ENCODE measurements at regions not wholly inside any gene's neighbourhood (a gene's known extent, or its start where the extent isn't known, plus 50 kb on each side); places are given as distances from the start of the nearest gene placed in this dataset.

DNA sequence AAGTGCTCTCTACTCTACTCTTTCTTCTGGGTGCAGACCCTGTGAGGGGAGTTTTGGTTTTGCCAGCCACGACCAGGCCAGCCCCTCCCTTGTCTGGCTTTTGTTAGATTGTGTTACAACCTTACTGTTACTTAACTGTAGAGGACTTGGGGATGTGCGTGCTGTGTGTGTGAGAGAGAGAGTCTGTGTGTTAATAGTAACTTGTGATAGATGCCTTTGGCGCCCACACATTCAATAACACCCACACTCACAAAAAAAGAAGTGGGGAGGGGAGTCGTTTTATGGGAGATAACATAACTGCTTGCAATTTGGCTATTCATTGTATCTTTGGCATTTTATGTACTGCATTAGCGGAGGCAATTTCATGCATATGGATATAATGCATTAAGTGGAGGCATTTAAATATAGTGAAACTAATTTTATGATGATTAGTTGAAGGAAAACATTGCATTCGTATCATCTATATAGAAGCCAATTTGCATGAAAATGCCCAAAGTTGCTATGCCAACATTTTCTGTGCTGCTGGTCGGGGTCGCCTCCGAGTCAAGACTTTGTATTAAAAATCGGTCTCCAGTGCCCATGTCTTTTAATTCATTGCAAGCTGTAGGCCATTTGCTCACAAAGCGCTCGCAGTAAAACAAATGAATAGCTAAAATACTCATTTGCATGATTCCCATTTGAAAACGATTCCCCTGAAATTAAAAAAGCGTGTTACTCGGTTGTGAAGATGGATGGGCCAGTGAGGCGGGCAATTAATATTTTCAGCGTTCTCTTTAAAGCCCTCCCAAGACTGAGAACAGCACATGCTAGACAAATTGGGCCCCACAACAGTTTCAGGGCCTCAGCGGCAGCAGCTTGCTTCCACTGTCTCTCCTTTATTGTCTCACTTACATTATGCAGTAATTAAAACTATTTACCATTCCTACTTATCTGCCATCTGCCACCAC is 158.5 kb upstream of the SMAD3 start:
- no peak for DNase-seq

DNA sequence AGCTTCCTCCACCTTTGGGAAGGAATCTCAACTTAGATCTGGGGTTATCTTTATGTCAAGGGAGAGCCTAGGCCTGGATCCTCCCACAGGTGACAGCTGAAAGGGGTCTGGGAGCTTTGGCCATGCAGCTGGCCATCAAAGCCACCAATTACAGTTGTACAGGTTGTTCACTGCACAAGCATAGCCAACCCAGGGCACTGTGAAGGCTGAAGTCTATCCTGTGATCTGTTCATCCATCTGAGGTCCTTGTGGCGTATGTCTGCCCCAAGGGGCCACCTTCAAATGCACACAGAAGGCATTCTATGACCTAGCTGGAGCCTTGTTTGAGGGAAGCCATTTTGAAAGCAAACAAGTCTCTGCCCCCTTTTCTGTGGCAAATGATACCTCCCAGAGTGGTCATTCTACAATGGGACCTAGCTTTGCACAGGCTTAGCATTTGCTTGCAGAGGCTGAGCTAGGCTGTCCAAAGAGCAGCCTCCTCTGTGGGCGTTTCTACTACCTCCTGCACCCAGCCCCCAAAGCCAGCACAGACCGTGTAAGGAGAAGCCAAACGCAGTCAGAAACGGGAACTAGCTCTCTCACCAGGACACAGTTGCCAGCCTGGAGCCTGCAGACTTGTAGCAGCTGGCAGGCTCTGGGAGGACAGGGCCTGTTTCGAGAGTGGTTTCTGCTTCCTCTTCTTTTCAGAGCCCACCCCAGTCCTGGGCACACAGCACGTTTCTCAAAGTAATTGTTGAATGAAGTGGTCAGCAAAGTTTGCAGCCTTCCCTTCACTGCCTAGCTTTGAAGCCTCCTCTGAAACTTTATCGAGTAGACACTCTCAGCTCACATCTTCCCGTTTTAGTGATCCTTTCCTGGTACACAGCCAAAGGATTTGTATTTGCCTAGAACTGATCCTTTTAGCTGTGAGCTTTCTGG is 157.3 kb upstream of the SMAD3 start:
- peak; percentile 91 for DNase-seq

DNA sequence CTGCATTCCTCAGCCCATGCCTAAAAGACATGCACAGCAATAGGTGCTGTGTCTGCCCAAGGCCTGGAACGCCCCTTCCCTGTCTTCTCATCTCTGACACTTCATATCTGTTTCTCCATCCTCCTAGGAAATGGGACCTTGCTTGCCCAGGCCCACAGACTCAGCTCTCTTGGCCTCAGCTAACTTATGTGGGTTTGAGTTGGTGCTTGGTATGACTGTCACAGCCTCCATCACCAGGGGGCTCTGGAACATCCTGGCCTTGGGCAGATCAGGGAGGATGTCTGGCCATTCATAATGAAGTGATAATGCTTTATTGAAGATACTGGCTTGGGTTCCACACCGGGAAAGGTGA is 156.7 kb upstream of the SMAD3 start:
- DNase-seq, result no peak

DNA sequence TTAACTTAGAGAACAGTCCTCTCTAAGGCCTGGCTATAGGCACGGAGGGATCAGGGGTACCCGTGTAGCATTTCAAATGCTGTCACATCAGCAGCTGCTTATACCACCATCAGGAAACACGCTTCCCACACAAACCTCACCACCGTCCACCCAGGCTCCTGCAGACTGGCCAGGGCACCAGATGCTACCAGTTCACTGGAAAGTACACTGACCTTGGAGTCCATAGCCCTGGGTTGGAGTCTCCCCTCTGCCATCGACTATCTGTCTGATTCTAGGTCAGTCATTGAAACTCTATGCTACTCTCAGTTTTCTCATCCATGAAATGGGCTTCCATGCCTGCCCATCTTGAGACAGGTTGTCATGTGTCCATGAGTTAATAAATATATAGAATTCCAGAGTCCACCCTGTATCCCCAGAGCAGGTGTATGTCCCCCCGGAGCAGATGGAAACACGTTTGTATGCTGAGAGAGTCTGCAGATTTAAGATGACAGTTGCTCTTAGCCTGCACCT is 156.0 kb upstream of the SMAD3 start:
- no peak for DNase-seq

DNA sequence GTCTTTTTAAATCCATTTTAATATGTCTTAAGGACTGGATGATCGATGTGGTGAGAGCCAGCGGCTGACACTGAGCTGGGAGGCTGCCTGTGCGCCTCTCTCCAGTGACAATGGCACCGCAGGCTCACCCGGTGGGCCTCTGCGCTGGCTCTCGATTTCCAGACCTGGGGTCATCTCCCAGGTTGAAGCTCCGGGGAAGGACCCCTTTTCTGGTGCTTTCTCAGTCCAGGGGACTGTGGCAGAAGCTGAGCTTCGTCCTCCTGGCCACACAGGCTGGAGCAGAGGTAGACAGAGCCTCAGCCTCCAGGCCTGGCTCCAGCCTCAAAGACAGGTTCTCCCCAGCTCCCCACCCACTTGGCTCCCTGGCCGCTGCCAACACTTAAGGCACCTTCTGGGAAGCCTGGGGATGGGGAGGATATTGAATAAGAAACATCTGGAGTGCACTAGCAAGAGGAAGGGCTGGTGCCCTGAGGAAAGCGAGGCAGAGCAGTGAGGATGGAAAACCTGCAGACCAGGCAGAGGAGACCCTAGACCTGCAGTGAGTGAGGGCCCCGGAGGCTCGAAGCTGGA is 154.2 kb upstream of the SMAD3 start:
- no peak for DNase-seq

DNA sequence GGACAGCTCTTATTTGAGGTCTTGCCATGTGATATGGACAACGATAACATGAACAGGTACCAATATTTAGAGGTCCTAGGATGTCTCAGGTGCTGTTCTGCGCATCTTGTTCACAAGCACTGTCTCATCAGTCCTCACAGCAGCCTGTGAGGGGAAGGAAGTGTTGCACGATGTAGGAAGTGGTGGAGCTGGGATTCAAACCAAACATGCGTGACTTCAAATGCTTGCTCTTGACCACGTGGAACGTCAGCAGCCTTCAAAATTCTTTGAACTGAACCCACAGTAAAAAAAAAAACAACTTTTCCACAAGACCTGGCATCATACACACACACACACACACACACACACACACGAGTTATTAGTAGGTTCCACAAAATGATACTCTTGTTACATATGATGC is 153.4 kb upstream of the SMAD3 start:
- DNase-seq, result no peak

DNA sequence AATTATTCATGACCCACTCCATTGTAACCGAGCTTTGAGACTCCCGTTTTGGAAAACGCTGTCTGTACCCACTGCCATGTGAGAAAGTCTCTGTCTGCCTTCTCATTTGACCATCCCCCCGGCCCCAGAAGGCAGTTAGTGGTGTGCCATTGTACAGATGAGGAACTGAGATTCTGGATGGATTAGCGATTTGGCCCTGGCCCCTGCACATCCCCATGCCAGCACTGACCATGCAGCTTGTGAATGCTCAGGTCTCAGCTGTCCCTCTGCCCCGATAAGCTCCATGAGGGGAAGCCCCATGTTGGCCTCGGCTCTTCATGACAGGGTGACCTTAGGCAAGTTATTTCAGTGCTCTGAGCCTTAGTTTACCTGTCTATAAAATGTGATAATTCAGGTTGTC is 153.0 kb upstream of the SMAD3 start:
- peak; percentile 56 for DNase-seq

DNA sequence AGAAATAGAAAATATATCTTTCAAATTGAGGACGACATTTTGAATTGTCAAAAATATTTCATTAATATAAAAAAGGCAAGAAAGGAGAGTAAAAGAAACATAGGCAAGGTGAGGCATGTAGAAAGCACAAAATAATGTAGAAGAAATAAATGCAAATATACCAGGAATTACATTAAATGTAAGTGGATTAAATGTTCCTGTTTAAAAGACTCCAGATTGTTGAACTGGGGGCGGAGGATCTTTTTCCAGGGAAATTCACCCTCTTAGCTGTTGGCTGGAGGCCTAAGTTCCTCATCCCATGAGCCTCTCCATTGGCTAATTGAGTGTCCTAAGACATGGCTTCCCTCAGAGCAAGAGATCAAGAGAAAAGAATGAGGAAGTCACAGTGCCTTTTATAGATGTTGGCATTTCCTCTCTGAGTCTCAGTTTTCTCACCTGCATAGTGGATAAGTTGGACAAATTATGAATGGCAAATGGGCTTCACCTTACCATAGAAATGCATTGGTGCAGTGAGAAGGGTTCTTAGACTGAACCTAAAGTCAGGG is 147.4 kb upstream of the SMAD3 start:
- no peak for DNase-seq

DNA sequence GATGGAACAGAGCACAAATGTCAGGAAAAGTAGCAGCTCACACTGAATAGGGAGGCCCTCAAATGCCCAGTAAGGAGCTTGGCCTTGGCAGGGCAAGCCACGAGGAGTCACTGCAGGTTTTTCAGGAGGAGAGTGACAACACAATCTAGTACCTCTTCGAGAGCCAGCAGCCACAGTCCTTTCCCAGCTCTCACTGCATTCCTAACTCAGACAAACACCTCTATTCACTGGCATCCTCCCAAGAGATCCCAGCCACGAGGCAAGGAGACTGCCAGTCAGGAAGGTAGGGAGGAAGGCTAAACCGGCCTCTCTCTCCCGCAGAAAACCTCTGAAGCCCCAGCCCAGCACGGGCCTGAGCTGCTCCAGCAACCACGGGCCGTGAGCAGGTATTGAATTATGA is 146.0 kb upstream of the SMAD3 start:
- no peak for DNase-seq

DNA sequence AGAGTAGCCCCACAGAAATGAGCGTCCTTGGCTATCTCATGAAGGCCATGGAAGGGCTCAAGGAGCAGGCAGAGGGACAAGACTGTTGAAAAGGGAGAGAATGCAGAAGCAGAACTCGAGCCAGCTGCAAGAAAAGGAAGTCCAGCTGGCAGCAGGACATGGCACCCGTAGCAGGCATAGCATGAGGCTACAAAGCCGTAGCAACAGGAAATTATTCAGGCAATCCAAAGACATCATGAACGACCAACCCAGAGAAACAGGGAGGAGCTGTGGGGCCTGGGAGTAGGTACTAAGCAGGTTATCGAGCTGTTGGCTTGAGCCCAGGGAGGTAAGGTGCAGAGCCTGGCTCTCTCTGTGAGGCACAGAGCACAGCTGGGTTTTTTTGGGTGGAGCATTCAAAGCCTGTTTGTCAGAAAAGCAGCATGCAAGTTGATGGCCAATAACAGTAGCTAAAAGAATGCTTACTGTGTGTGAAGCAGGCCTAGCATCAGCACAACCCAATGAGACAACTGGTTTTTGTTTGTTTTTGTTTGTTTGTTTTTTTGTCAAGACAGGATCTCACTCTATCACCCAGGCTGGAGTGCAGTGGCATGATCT is 144.0 kb upstream of the SMAD3 start:
- DNase-seq, result peak; percentile 73

DNA sequence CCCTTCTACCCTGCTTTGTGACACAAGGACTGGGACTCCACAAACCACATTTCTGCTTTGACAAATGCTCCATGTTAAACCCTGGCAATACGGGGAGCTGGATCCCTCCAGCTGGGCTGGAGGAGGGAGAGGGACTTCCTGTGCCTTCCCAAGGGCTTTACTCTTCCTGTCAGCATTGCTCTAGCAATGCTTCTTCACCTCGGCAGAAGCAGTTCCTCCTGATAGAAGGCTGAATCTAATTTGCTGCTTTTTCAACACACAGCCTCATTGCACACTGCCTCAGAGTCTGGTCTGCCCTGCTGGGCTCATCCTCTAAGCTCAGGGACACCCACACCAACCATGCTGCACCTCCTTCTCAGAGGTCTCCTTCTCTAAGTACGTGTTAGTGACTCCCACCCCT is 142.8 kb upstream of the SMAD3 start:
- no peak for DNase-seq

DNA sequence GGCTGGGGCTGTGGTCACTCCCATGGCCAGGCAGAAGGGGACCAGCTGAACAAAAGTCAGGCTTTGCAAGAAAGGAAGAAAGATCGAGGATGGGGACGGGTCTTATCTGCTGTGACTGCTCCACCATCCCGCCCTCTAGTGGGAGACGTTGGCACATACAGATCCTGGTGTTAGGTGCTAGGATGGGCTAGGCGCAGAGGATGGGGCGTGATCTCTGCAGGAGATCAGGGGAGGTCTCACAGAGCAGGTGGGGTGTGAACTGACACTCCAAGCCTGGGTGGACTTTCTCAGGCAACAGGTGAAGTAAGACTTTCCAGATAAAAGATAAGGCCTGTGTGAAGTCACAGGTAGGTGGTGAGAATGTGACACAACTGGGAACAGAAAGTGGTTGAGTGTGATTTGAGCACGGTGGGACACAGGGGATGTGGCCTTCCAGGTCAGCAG is 141.9 kb upstream of the SMAD3 start:
- DNase-seq, result peak; percentile 54

DNA sequence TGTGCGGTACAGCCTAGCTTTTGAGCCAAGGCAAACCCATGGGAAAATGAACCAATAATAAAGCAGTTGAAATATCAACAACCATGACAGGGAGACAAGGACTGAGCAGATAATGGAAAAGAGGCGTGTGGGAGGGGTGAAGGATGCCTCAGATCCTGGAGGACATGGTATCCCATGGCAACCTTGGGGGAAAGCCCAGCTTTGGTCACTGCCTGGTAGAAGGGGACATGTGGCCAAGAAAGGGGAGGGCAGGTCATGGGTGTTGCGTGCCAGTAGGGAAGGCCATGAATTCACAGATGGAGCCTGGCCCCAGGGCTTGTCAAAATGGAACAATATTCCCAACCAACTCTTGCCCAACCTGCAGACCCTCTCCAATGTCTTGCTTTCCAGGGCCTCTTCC is 140.5 kb upstream of the SMAD3 start:
- DNase-seq, result no peak

DNA sequence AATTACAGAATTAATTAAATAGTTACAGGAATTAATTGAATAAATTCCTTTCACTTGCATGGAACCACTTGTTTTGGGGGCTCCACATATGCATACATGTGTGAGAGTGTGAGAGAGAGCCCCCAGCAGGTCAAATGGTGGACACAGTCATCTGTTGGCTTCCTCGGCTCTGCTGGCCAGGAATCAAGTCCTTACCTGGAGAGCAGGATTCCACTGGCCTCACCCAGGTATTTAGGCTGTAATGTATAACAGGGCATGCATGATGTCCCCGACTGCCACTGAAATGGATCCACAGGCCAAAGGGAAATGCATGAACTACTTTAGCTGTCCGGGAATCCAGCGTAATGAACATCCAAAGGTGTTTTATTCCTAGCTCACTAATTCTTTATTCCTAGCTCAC is 139.7 kb upstream of the SMAD3 start:
- DNase-seq, result no peak

DNA sequence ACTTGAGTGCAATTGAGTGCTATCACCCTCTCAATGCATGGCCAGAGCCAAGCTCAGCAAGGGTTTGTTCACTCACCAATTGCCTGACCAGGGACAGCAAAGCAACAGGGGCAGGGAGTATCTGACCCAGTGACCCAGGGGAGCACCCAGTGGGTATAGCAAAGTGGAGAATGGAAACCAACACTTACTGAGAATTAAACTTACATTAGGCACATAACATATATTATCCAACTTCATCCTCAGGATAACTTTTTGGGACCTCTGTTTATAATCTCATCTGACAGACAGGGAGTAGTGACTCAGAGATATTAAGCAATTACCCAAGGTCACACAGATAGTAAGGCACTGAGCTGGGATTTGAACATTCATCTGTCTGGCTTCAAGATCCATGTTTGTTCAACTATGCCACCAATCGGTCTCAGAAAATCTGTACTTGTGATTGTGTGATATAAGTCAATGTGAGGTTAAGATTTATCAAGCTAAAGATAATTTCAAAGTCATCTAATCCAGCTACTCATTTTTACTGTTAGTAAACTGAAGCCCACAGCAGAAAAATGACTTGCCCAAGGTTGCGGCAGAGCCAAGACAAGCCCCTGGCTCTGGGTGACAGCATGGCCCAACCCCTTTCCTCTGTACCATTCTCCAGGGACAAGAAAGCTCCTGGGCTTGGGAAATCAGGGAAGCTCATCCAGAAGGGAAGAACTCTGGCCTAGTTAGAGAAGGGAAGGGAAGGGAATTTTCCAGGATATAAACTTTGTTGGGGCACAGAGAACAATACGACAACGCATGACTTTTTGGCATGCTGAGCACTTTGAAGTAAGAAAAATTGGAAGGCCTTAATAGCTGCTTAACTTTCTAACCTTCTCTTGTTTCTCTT is 138.0 kb upstream of the SMAD3 start:
- DNase-seq, result no peak

DNA sequence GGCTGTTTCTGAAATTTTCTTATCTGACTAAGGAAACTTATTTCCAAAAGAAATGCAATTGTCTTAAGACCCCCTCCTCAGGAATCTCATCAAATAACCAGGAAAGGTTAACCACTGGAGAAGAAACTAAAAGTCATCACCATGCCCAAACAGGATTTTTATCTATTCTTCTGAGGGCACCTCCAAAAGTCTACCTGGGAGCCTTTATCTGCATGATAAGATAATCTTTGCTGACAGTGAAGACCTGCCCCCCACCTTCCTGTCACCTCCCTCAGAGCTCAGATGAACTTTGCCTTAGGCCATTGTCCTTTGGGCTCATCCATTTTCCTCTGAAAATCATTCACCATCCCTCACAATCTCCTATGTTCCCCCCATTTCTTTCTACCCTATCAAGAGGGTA is 137.3 kb upstream of the SMAD3 start:
- DNase-seq, result no peak

DNA sequence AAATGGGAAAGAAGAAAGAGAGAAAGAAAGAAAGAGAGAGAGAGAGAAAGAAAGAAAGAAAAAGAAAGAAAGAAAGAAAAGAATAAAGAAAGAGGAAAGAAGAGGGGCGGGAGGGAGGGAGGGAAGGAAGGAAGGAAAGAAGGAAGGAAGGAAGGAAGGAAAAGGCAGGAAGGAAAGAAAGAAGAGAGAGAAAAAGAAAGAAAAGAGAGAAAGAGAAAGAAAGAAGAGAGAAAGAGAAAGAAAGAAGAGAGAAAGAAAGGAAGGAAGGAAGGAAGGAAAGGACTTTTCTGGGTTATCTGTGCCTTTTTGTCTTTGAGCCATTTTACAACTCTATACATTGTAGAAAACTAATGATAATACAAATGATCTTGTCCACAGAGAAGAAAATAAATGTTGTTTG is 136.6 kb upstream of the SMAD3 start:
- no peak for DNase-seq

DNA sequence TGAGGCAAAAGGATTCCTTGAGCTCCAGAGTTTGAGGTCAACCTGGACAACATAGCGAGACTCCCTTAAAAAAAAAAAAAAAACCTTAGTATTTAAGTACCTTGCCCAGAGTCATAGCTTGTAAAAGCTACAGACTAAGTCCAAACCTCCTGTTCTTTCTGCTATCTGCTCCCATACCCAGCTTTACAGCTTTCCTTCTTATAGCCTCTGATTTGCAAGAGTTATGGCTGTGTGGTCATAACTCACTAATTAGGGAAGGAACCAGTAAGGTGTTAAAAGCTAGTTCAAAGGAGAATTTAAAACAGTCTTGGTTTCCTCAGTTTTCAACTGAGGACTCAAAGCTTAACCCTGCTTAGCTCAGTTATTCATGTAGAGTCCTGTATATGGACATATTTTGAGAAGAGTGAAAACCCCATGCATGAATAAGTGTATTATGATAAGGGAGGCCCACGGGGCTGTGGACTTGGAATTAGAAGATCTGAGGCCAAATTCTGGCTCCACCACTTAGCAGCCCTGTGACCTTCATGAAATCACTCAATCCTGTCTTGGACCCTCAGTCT is 135.5 kb upstream of the SMAD3 start:
- DNase-seq, result no peak

DNA sequence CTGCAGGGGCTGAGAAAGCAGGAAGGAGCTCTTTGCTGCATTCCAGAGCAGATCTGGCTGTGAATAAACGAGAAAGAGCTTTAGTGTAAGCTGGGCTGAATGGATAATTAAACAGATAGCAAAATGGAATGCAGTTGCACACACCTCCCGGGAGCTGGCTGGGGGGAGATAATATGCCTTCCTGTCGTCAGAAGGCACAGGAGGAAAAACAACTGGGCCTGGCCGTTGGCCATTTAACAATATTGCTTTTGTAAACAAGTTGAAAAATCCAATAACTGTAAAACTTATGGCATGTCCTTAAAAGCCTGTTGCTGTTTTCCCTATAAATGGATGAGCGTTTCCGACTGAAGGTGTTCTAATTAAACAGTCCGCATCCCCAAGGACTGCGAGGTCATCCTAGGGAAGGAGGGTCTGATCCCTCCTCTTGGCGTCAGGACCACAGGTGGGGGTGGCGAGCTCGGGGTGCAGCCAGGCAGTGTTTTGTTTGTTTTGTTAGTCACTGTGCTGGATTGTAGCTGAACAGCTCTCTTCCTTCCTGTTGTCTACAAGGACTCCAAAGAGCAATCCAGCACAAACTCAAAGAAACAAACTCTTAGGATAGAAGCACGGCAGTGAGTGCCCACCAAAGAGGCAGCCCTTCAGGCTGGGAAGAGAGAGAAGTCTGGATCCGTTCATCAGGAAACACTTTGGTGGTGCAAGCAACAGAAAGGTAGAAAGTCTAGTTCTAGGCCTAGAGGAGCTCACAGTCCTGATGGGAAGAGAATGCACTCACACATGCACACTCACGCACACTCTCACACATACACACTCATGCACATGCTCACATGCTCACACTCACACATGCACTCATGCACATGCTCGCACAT is 133.4 kb upstream of the SMAD3 start:
- no peak for DNase-seq

DNA sequence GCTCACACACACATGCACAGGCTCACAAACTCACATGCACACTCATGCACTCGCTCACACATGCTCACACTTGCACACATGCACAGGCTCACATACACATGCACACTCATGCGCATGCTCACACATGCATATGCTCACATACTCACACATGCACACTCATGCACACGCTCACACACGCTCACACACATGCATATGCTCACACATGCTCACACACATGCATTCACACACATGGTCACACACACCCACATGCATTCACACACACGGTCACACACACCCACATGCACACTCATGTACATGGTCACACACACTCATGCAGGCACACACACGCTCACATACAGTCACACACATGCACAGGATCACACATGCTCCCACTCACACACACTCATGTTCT is 132.8 kb upstream of the SMAD3 start:
- no peak for DNase-seq
